K562 (cell line): ENCODE measurements at regions not wholly inside any gene's neighbourhood (a gene's known extent, or its start where the extent isn't known, plus 50 kb on each side); places are given as distances from the start of the nearest gene placed in this dataset.
A peak's percentile ranks its signal among the peaks of the same experiment; 100 is the strongest.

Experiments
- E2F8 ChIP-seq: fragments of 450-650 bp; IDR thresholded peaks from 2 replicates; pipeline ENCODE4 v1.7.1; 2018; ENCODE audit warnings: mild to moderate bottlenecking, low read depth; ENCODE audit not compliant: partially characterized antibody
- EWSR1 ChIP-seq: fragments of 450-650 bp; IDR thresholded peaks from 2 replicates; pipeline ENCODE4 v1.6.1; 2018; ENCODE audit warnings: borderline replicate concordance, mild to moderate bottlenecking, low read depth, moderate library complexity; ENCODE audit not compliant: partially characterized antibody
- NR2C1 ChIP-seq, 2 experiments: fragments of 450-650 bp; IDR thresholded peaks; 2 replicates each; pipeline ENCODE4 v1.6.1; 2017; ENCODE audit warnings: mild to moderate bottlenecking in 2 of 2, antibody characterized with exemption in 1 of 2, inconsistent platforms in 1 of 2, missing compliant biosample characterization in 1 of 2, missing genetic modification characterization in 1 of 2
- POLR3A ChIP-seq: IDR thresholded peaks from 2 replicates; pipeline ENCODE4 v1.6.1; 2011; ENCODE audit warnings: borderline replicate concordance, mild to moderate bottlenecking, moderate library complexity; ENCODE audit not compliant: insufficient read length, insufficient read depth; ENCODE audit errors: extremely low read depth
- RFX7 ChIP-seq: fragments of 250-450 bp; sonication (Bioruptor Pico); IDR thresholded peaks from 2 replicates; pipeline ENCODE4 v1.5.1; 2021; ENCODE audit warnings: mild to moderate bottlenecking
- STAT6 ChIP-seq: sonication (generic); formaldehyde crosslinking; IDR thresholded peaks from 2 replicates; pipeline ENCODE4 v1.8.1; 2023; ENCODE audit warnings: mild to moderate bottlenecking, missing genetic modification reagents
- TAF7 ChIP-seq: fragments of 450-650 bp; IDR thresholded peaks from 2 replicates; pipeline ENCODE4 v1.6.1; 2016; ENCODE audit warnings: missing genetic modification characterization, missing compliant biosample characterization
- USF2 ChIP-seq: sonication (generic); formaldehyde crosslinking; IDR thresholded peaks from 2 replicates; pipeline ENCODE4 v1.5.0; 2020; ENCODE audit warnings: missing genetic modification reagents
- ZNF589 ChIP-seq: fragments of 200-800 bp; sonication (Bioruptor generic); IDR thresholded peaks from 2 replicates; pipeline ENCODE4 v1.6.1; 2016; ENCODE audit warnings: low read depth, missing genetic modification characterization, missing compliant biosample characterization
- ZNF780A ChIP-seq: fragments of 250-450 bp; sonication (Bioruptor Pico); IDR thresholded peaks from 2 replicates; pipeline ENCODE4 v1.5.0; 2021; ENCODE audit warnings: mild to moderate bottlenecking
- TF ChIP-seq, protein P1 (sequence below), 2 experiments: IDR thresholded peaks; 2 replicates each; pipeline ENCODE4 v1.6.1; 2012; ENCODE audit warnings: improper control_type of control experiment in 2 of 2, low read depth in 2 of 2, low read length in 2 of 2, borderline replicate concordance in 1 of 2
- TF ChIP-seq, protein P2 (sequence below): fragments of 450-650 bp; formaldehyde crosslinking; IDR thresholded peaks from 2 replicates; pipeline ENCODE4 v1.4.0; 2020; ENCODE audit warnings: mild to moderate bottlenecking, mixed read lengths
- TF ChIP-seq, protein P3 (sequence below), 2 experiments: fragments of 450-650 bp in 1 of 2; sonication (generic) in 1 of 2; formaldehyde crosslinking; conservative IDR thresholded peaks; 2 replicates each; pipeline versions ENCODE4 v1.4.0 to v1.8.1; 2020 to 2022; ENCODE audit warnings: mild to moderate bottlenecking in 1 of 2, missing genetic modification reagents in 1 of 2

- TF ChIP-seq USF2 (CRISPR knock-in tag) (peak; percentile 51; the same call in 1 of the 2 replicates), RFX7 (CRISPR knock-in tag) (no peak), ZNF780A (CRISPR knock-in tag) (no peak), POLR3A (no peak), TAF7 (tag) (no peak), NR2C1 (IDR thresholded peaks at IDR 0.05) (peak; percentile 59; the same call in 1 of the 2 replicates), NR2C1 (tag; IDR thresholded peaks at IDR 0.05) (peak; percentile 81), STAT6 (CRISPR knock-in tag) (no peak), EWSR1 (no peak), E2F8 (no peak), ZNF589 (peak; percentile 77; the same call in 1 of the 2 replicates)
- TF ChIP-seq, protein P1, sequence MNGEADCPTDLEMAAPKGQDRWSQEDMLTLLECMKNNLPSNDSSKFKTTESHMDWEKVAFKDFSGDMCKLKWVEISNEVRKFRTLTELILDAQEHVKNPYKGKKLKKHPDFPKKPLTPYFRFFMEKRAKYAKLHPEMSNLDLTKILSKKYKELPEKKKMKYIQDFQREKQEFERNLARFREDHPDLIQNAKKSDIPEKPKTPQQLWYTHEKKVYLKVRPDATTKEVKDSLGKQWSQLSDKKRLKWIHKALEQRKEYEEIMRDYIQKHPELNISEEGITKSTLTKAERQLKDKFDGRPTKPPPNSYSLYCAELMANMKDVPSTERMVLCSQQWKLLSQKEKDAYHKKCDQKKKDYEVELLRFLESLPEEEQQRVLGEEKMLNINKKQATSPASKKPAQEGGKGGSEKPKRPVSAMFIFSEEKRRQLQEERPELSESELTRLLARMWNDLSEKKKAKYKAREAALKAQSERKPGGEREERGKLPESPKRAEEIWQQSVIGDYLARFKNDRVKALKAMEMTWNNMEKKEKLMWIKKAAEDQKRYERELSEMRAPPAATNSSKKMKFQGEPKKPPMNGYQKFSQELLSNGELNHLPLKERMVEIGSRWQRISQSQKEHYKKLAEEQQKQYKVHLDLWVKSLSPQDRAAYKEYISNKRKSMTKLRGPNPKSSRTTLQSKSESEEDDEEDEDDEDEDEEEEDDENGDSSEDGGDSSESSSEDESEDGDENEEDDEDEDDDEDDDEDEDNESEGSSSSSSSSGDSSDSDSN (IDR thresholded peaks at IDR 0.05; ENCODE audit: borderline replicate concordance in 1 of 2, low read depth in 2 of 2, low read length in 2 of 2), result peak in 1 of 2 experiments; percentile 71; a peak in 1 of 4 replicates
- TF ChIP-seq, protein P2, sequence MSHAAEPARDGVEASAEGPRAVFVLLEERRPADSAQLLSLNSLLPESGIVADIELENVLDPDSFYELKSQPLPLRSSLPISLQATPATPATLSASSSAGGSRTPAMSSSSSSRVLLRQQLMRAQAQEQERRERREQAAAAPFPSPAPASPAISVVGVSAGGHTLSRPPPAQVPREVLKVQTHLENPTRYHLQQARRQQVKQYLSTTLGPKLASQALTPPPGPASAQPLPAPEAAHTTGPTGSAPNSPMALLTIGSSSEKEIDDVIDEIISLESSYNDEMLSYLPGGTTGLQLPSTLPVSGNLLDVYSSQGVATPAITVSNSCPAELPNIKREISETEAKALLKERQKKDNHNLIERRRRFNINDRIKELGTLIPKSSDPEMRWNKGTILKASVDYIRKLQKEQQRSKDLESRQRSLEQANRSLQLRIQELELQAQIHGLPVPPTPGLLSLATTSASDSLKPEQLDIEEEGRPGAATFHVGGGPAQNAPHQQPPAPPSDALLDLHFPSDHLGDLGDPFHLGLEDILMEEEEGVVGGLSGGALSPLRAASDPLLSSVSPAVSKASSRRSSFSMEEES (CRISPR knock-in tag), result 0 out of 2 replicates have a peak, but pooled peaks have one; percentile 24
- TF ChIP-seq, protein P3, sequence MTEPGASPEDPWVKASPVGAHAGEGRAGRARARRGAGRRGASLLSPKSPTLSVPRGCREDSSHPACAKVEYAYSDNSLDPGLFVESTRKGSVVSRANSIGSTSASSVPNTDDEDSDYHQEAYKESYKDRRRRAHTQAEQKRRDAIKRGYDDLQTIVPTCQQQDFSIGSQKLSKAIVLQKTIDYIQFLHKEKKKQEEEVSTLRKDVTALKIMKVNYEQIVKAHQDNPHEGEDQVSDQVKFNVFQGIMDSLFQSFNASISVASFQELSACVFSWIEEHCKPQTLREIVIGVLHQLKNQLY (CRISPR knock-in tag; conservative IDR thresholded peaks at IDR 0.05), result no peak
Measured at GRCh38 chr7:25495342-25496250, 267.3 kb upstream of the NPVF start (continued).
